MM.1S (cell line): ENCODE measurements at regions not wholly inside any gene's neighbourhood (a gene's known extent, or its start where the extent isn't known, plus 50 kb on each side); places are given as distances from the start of the nearest gene placed in this dataset.

Experiments
- EZH2 ChIP-seq: fragments of 300-600 bp; sonication (generic); optimal IDR thresholded peaks from 2 replicates; pipeline ENCODE3; 2017; ENCODE audit warnings: low read depth, mild to moderate bottlenecking, antibody characterized with exemption, low read length, mixed read lengths
- EZH2phosphoT487 ChIP-seq: fragments of 300-600 bp; sonication (generic); IDR thresholded peaks from 2 replicates; pipeline ENCODE4 v1.6.1; 2018; ENCODE audit warnings: antibody characterized with exemption, low read length
- TF ChIP-seq, protein P1 (sequence below): fragments of 300-600 bp; sonication (generic); IDR thresholded peaks from 2 replicates; pipeline ENCODE4 v1.5.1; 2016; ENCODE audit warnings: antibody characterized with exemption, low read length, mixed read lengths

DNA sequence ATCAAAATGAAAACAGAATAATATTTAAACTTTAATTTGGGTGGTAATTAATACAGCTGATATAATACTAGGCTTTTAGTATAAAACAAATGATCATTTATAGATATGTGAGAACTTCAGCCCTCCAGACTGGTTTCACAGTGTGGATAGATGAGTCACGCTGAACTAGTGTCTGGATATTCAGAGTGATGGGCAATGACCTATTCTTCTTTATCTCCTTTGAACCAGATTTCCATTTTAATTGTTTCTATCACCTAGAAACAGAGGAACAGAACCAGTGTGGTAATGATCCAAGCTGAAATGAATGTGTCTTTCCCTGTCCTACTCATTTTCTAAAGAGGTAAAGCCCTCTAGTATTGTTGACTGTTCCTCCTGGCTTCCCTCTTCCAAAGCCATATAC lies 155.2 kb upstream of the GK2 start:
- TF ChIP-seq, protein P1, sequence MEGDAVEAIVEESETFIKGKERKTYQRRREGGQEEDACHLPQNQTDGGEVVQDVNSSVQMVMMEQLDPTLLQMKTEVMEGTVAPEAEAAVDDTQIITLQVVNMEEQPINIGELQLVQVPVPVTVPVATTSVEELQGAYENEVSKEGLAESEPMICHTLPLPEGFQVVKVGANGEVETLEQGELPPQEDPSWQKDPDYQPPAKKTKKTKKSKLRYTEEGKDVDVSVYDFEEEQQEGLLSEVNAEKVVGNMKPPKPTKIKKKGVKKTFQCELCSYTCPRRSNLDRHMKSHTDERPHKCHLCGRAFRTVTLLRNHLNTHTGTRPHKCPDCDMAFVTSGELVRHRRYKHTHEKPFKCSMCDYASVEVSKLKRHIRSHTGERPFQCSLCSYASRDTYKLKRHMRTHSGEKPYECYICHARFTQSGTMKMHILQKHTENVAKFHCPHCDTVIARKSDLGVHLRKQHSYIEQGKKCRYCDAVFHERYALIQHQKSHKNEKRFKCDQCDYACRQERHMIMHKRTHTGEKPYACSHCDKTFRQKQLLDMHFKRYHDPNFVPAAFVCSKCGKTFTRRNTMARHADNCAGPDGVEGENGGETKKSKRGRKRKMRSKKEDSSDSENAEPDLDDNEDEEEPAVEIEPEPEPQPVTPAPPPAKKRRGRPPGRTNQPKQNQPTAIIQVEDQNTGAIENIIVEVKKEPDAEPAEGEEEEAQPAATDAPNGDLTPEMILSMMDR: no peak
- TF ChIP-seq EZH2: no peak
- TF ChIP-seq EZH2phosphoT487: no peak
